ENCODE measurements at regions not wholly inside any gene's neighbourhood (a gene's known extent, or its start where the extent isn't known, plus 50 kb on each side); places are given as distances from the start of the nearest gene placed in this dataset.
"Not testable (repeated sequence)": the region's sequence is repeated elsewhere in the genome, so short reads cannot be mapped to it uniquely, and the experiment has no call there.

DNA sequence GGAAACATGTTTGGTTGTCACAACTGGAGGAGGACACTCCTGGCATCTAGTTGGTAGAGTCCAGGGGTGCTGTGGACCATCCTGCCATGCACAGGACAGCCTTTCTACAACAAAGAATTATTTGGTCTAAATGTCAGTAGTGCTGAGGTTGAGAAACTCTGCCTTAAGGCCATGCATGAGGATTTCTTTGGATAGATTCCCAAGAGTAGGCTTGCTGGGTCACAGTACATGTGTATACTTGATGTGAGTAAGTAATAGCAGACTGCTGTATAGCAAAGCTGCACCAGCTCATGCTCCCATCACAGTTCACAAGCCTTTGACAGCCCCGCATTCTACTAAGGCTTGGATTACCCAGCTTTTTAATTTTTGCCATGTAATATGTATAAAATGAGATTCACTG is 151.3 kb downstream of the MFSD1 start:
- Histone ChIP-seq H3K27me3 (no peaks in the 10 kb centered on the region), H3K27ac (no peak overlapping the region), H3K4me3 (no peak overlapping the region), H3K9me3 (no peaks in the 10 kb centered on the region), H3K4me1 (no peaks in the 10 kb centered on the region), H3K36me3 (no peaks in the 10 kb centered on the region)
- TF ChIP-seq, protein P1, sequence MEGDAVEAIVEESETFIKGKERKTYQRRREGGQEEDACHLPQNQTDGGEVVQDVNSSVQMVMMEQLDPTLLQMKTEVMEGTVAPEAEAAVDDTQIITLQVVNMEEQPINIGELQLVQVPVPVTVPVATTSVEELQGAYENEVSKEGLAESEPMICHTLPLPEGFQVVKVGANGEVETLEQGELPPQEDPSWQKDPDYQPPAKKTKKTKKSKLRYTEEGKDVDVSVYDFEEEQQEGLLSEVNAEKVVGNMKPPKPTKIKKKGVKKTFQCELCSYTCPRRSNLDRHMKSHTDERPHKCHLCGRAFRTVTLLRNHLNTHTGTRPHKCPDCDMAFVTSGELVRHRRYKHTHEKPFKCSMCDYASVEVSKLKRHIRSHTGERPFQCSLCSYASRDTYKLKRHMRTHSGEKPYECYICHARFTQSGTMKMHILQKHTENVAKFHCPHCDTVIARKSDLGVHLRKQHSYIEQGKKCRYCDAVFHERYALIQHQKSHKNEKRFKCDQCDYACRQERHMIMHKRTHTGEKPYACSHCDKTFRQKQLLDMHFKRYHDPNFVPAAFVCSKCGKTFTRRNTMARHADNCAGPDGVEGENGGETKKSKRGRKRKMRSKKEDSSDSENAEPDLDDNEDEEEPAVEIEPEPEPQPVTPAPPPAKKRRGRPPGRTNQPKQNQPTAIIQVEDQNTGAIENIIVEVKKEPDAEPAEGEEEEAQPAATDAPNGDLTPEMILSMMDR (IDR thresholded peaks at IDR 0.05) = no peak
- TF ChIP-seq POLR2A (IDR thresholded peaks at IDR 0.05) = no peak
- DNase-seq (no peak), ATAC-seq (no peak)
- 60% methylated on average over 1 of the region's 1 CpG for WGBS (ENCODE audit: insufficient coverage, low coverage, low lambda C conversion rate, missing lambda C conversion rate)
- intact Hi-C loops (cut with DNase I) = no loop called here

DNA sequence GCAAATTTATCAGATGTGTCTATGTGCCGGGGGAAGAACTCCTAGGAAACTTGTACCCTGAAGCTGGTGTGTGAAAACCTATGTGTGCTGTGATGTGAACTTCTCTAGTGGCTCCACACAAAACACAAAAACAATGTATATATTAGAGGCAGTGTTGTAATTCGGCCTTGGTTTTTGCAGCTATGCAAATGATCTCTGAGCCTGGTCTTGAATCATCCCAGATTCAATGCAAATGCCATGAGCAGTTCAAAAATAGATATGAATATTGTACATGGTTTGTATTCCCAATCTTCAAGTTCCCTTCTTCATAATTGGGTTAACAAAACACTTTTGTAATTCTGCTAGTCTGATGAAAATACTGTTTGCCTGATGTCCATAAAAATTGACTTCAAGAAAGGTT is 152.6 kb downstream of the MFSD1 start:
- TF ChIP-seq POLR2A (IDR thresholded peaks at IDR 0.05) = no peak
- TF ChIP-seq, protein P1 (IDR thresholded peaks at IDR 0.05) = no peak

DNA sequence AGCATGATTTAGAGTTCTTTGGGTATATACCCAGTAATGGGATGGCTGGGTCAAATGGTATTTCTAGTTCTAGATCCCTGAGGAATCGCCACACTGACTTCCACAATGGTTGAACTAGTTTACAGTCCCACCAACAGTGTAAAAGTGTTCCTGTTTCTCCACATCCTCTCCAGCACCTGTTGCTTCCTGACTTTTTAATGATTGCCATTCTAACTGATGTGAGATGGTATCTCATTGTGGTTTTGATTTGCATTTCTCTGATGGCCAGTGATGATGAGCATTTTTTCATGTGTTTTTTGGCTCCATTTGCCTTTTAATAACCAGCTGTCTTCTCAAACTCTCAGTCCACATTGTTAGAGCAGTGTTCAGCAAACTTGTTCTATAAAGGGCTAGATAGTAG is 155.9 kb downstream of the MFSD1 start:
- H3K27ac ChIP-seq; DNase-seq; H3K4me1 ChIP-seq; H3K36me3 ChIP-seq; ATAC-seq; H3K4me3 ChIP-seq; intact Hi-C loops (cut with DNase I); H3K27me3 ChIP-seq; H3K9me3 ChIP-seq: not testable (repeated sequence)
- WGBS (ENCODE audit: insufficient coverage, low coverage, low lambda C conversion rate, missing lambda C conversion rate) = no CpG with 5 or more reads among the region's 1 CpG

More for the DNA sequence above, 152.6 kb downstream of the MFSD1 start:
- DNase-seq (no peak), ATAC-seq (no peak)
- Histone ChIP-seq H3K9me3 (no peaks in the 10 kb centered on the region), H3K27ac (no peak overlapping the region), H3K36me3 (no peaks in the 10 kb centered on the region), H3K27me3 (no peaks in the 10 kb centered on the region), H3K4me1 (no peaks in the 10 kb centered on the region), H3K4me3 (no peak overlapping the region)
- WGBS (ENCODE audit: insufficient coverage, low coverage, low lambda C conversion rate, missing lambda C conversion rate) = 39% methylated on average over 2 of the region's 2 CpGs
- intact Hi-C loops (cut with DNase I) = no loop called here

DNA sequence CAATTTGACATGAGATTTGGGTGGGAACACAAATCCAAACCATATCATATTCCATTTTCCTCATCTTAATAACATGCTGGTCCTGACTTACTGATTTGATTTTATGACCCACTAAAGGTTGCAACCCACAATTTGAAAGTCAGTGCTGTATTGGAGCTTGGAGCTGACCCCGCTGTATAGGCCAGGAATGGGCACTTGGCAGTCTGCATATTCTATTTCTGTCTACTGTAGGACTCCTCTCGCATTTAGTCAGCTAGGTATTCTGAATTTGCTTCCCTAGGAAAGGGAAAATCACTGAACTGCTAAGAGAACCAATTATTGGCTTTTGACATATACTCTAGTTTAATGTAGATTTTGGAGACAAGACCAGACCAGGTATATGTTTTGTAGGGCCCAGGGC is 157.0 kb downstream of the MFSD1 start:
- H3K27me3 ChIP-seq = no peaks in the 10 kb centered on the region
- WGBS (ENCODE audit: insufficient coverage, low coverage, low lambda C conversion rate, missing lambda C conversion rate) = 78% methylated on average over 2 of the region's 2 CpGs
- no peak for ATAC-seq
- H3K4me3 ChIP-seq = no peak overlapping the region
- intact Hi-C loops (cut with DNase I) = no loop called here
- DNase-seq = no peak
- H3K4me1 ChIP-seq = no peaks in the 10 kb centered on the region
- no peaks in the 10 kb centered on the region for H3K36me3 ChIP-seq
- H3K27ac ChIP-seq = no peak overlapping the region
- H3K9me3 ChIP-seq = no peaks in the 10 kb centered on the region
- TF ChIP-seq POLR2A (IDR thresholded peaks at IDR 0.05) = no peak
- TF ChIP-seq, protein P1 (IDR thresholded peaks at IDR 0.05) = no peak

DNA sequence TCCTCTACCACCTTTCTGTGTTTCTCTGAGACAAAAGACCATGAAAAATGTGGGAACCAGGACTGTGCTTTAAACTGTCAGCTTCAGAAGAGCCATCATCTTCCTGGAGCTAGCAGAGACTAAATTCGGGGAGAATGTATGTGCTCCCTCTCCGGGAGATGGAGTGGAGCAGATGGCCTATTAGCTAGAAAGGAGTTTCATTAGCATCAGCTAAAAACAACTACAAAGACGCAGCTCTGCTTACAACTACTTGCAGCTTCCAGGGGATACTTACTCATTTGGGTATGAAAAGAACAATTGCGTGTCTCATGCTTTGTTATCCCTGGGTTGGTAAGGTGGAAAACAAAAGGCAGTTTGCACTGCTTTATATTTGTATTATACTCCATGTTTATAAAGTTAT is 159.6 kb downstream of the MFSD1 start:
- no peak for ATAC-seq
- H3K4me3 ChIP-seq = no peak overlapping the region
- TF ChIP-seq, protein P1 (IDR thresholded peaks at IDR 0.05) = no peak
- no peak for TF ChIP-seq POLR2A (IDR thresholded peaks at IDR 0.05)
- H3K36me3 ChIP-seq = no peaks in the 10 kb centered on the region
- H3K27me3 ChIP-seq = no peaks in the 10 kb centered on the region
- H3K27ac ChIP-seq = no peak overlapping the region
- no peaks in the 10 kb centered on the region for H3K4me1 ChIP-seq
- WGBS (ENCODE audit: insufficient coverage, low coverage, low lambda C conversion rate, missing lambda C conversion rate) = 54% methylated on average over 4 of the region's 4 CpGs
- no peak for DNase-seq
- no peaks in the 10 kb centered on the region for H3K9me3 ChIP-seq
- intact Hi-C loops (cut with DNase I) = no loop called here
